Hepatocyte (in vitro differentiated cells): ENCODE measurements at regions not wholly inside any gene's neighbourhood (a gene's known extent, or its start where the extent isn't known, plus 50 kb on each side); places are given as distances from the start of the nearest gene placed in this dataset.
"Not testable (repeated sequence)": the region's sequence is repeated elsewhere in the genome, so short reads cannot be mapped to it uniquely, and the experiment has no call there.

Experiments
- DNase-seq: peaks from one replicate; pipeline ENCODE4 v3.0.0-alpha.2; 2016; ENCODE audit warnings: low spot score
- H2AFZ ChIP-seq: fragments of 200-600 bp; sonication (generic); 2 replicates; pipeline ENCODE4 v1.6.0; 2016; ENCODE audit warnings: antibody characterized with exemption, mild to moderate bottlenecking
- H3K27ac ChIP-seq: fragments of 200-600 bp; sonication (generic); 2 replicates; pipeline ENCODE4 v1.5.1; 2016; ENCODE audit warnings: mild to moderate bottlenecking
- H3K27me3 ChIP-seq: fragments of 200-600 bp; sonication (generic); 2 replicates; pipeline ENCODE4 v1.6.1; 2016
- H3K36me3 ChIP-seq: fragments of 200-600 bp; sonication (generic); replicated peaks from 2 replicates; pipeline ENCODE4 v1.5.1; 2016; ENCODE audit warnings: low read depth; ENCODE audit not compliant: insufficient read depth
- H3K4me1 ChIP-seq: fragments of 200-600 bp; sonication (generic); 2 replicates; pipeline ENCODE4 v1.5.1; 2016; ENCODE audit warnings: mild to moderate bottlenecking, moderate library complexity; ENCODE audit not compliant: insufficient read depth
- H3K4me2 ChIP-seq: fragments of 200-600 bp; sonication (generic); 2 replicates; pipeline ENCODE4 v1.6.0; 2016
- H3K4me3 ChIP-seq: fragments of 200-600 bp; sonication (generic); 2 replicates; pipeline ENCODE4 v1.5.1; 2016; ENCODE audit warnings: mild to moderate bottlenecking
- H3K79me2 ChIP-seq: fragments of 200-600 bp; sonication (generic); 2 replicates; pipeline ENCODE4 v1.6.0; 2017; ENCODE audit warnings: mild to moderate bottlenecking
- H3K9me2 ChIP-seq: fragments of 200-600 bp; sonication (generic); replicated peaks from 2 replicates; pipeline ENCODE4 v1.6.0; 2017; ENCODE audit warnings: mild to moderate bottlenecking; ENCODE audit not compliant: insufficient read depth
- H3K9me3 ChIP-seq: fragments of 200-600 bp; sonication (generic); 2 replicates; pipeline ENCODE4 v1.5.1; 2016; ENCODE audit warnings: low read depth, mild to moderate bottlenecking
- H4K20me1 ChIP-seq: fragments of 200-600 bp; sonication (generic); 2 replicates; pipeline ENCODE4 v1.6.0; 2016; ENCODE audit warnings: mild to moderate bottlenecking; ENCODE audit not compliant: insufficient read depth, poor library complexity, severe bottlenecking
- EZH2 ChIP-seq: fragments of 200-600 bp; sonication (generic); IDR thresholded peaks from 2 replicates; pipeline ENCODE4 v1.6.1; 2016; ENCODE audit warnings: antibody characterized with exemption, mild to moderate bottlenecking, borderline replicate concordance
- EZH2phosphoT487 ChIP-seq: fragments of 200-600 bp; sonication (generic); IDR thresholded peaks from one replicate; pipeline ENCODE4 v1.6.1; 2018; ENCODE audit warnings: antibody characterized with exemption, mild to moderate bottlenecking, low read depth, moderate library complexity; ENCODE audit not compliant: unreplicated experiment, severe bottlenecking
- WGBS: methylation state at CpG from one replicate; pipeline ENCODE4 v1.1.6; 2016; ENCODE audit warnings: low lambda C conversion rate; ENCODE audit errors: missing lambda C conversion rate; 5-methylcytosine and 5-hydroxymethylcytosine counted together
- TF ChIP-seq, protein P1 (sequence below): fragments of 200-600 bp; sonication (generic); IDR thresholded peaks from 2 replicates; pipeline ENCODE4 v1.5.1; 2016; ENCODE audit warnings: antibody characterized with exemption, mild to moderate bottlenecking; ENCODE audit not compliant: poor library complexity

- peaks cover 73% of the 10 kb centered on the region for H3K27me3 ChIP-seq
- no peak overlapping the region for H3K4me3 ChIP-seq
These were observed 164.5 kb upstream of the CACNA1E start for GRCh38 chr1:181318858-181319235.

GRCh38 chr1:181319907-181320306 lies 163.4 kb upstream of the CACNA1E start:
- WGBS: 77% methylated on average over 3 of the region's 3 CpGs
- H3K27ac ChIP-seq: no peak overlapping the region
- H3K27me3 ChIP-seq: peaks cover 63% of the 10 kb centered on the region
- no peaks in the 10 kb centered on the region for H3K79me2 ChIP-seq
- peaks cover 8% of the 10 kb centered on the region for H3K4me1 ChIP-seq
- no peaks in the 10 kb centered on the region for H3K9me2 ChIP-seq
- no peak overlapping the region for H3K4me2 ChIP-seq
- TF ChIP-seq, protein P1, sequence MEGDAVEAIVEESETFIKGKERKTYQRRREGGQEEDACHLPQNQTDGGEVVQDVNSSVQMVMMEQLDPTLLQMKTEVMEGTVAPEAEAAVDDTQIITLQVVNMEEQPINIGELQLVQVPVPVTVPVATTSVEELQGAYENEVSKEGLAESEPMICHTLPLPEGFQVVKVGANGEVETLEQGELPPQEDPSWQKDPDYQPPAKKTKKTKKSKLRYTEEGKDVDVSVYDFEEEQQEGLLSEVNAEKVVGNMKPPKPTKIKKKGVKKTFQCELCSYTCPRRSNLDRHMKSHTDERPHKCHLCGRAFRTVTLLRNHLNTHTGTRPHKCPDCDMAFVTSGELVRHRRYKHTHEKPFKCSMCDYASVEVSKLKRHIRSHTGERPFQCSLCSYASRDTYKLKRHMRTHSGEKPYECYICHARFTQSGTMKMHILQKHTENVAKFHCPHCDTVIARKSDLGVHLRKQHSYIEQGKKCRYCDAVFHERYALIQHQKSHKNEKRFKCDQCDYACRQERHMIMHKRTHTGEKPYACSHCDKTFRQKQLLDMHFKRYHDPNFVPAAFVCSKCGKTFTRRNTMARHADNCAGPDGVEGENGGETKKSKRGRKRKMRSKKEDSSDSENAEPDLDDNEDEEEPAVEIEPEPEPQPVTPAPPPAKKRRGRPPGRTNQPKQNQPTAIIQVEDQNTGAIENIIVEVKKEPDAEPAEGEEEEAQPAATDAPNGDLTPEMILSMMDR: no peak
- TF ChIP-seq EZH2phosphoT487 (no peak), EZH2 (no peak)
- no peaks in the 10 kb centered on the region for H4K20me1 ChIP-seq
- H3K9me3 ChIP-seq: no peaks in the 10 kb centered on the region
- H3K36me3 ChIP-seq: no peaks in the 10 kb centered on the region
- no peak overlapping the region for H2AFZ ChIP-seq
- H3K4me3 ChIP-seq: no peak overlapping the region
- DNase-seq: no peak

More at GRCh38 chr1:181318858-181319235, 164.5 kb upstream of the CACNA1E start:
- H3K9me2 ChIP-seq: no peaks in the 10 kb centered on the region
- peaks cover 8% of the 10 kb centered on the region for H3K4me1 ChIP-seq
- no peaks in the 10 kb centered on the region for H4K20me1 ChIP-seq
- no peaks in the 10 kb centered on the region for H3K9me3 ChIP-seq
- no peak for TF ChIP-seq EZH2phosphoT487
- no peak for TF ChIP-seq EZH2
- TF ChIP-seq, protein P1: no peak
- H3K27ac ChIP-seq: no peak overlapping the region
- WGBS: 17% methylated on average over 12 of the region's 12 CpGs
- H3K4me2 ChIP-seq: peak overlapping the region; percentile 76
- no peaks in the 10 kb centered on the region for H3K36me3 ChIP-seq
- H3K79me2 ChIP-seq: no peaks in the 10 kb centered on the region
- no peak for DNase-seq
- H2AFZ ChIP-seq: no peak overlapping the region

GRCh38 chr1:181324797-181325616 lies 158.3 kb upstream of the CACNA1E start:
- Histone ChIP-seq H3K27me3 (peaks cover 13% of the 10 kb centered on the region), H3K9me2 (no peaks in the 10 kb centered on the region), H4K20me1 (no peaks in the 10 kb centered on the region), H3K9me3 (no peaks in the 10 kb centered on the region), H3K4me2 (no peak overlapping the region), H3K27ac (no peak overlapping the region), H3K4me3 (no peak overlapping the region), H2AFZ (no peak overlapping the region), H3K36me3 (no peaks in the 10 kb centered on the region), H3K4me1 (no peaks in the 10 kb centered on the region), H3K79me2 (no peaks in the 10 kb centered on the region)
- DNase-seq: peak; percentile 50
- TF ChIP-seq, protein P1: no peak
- no peak for TF ChIP-seq EZH2
- no peak for TF ChIP-seq EZH2phosphoT487
- WGBS: 53% methylated on average over 11 of the region's 11 CpGs

- H3K27ac ChIP-seq, H3K9me2 ChIP-seq, H2AFZ ChIP-seq, H3K27me3 ChIP-seq, H3K36me3 ChIP-seq, H4K20me1 ChIP-seq, H3K4me1 ChIP-seq, DNase-seq, H3K79me2 ChIP-seq, H3K9me3 ChIP-seq, H3K4me3 ChIP-seq, H3K4me2 ChIP-seq: not testable (repeated sequence)
- WGBS: 92% methylated on average over 18 of the region's 18 CpGs
These were observed 157.6 kb upstream of the CACNA1E start for GRCh38 chr1:181325765-181326164.
